ENCODE measurements at regions not wholly inside any gene's neighbourhood (a gene's known extent, or its start where the extent isn't known, plus 50 kb on each side); places are given as distances from the start of the nearest gene placed in this dataset.

DNA sequence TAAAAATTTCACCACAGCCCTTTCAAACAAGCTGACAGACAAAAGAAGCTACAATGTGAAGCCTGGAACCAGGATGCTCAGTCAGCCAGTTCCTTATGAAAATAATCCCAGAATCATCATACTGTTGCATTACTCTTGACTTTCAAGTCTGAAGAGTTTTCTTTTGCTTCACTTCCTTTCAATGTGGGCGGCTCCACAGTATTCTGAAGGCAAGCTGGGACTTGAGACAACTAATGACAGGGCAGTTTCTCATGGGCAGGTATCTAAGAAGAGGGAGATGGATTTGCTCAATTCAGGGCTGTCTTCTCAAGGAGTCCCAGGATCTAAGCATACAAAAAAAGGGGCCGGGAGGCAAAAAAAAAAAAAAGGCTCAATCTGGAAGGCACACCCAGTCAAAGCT is 173.4 kb downstream of the PAPSS1 start:
- Mint-ChIP-seq H3K4me1 (ENCODE audit: unreplicated experiment) (peaks cover 8% of the 10 kb centered on the region), H3K36me3 (ENCODE audit: low read depth, unreplicated experiment) (peaks cover 4% of the 10 kb centered on the region), H3K4me3 (ENCODE audit: unreplicated experiment) (no peak overlapping the region), H3K9me3 (ENCODE audit: unreplicated experiment) (no peaks in the 10 kb centered on the region), H3K27me3 (ENCODE audit: unreplicated experiment) (peaks cover 2% of the 10 kb centered on the region), H3K27ac (ENCODE audit: unreplicated experiment) (no peak overlapping the region)
- TF ChIP-seq, protein P1, sequence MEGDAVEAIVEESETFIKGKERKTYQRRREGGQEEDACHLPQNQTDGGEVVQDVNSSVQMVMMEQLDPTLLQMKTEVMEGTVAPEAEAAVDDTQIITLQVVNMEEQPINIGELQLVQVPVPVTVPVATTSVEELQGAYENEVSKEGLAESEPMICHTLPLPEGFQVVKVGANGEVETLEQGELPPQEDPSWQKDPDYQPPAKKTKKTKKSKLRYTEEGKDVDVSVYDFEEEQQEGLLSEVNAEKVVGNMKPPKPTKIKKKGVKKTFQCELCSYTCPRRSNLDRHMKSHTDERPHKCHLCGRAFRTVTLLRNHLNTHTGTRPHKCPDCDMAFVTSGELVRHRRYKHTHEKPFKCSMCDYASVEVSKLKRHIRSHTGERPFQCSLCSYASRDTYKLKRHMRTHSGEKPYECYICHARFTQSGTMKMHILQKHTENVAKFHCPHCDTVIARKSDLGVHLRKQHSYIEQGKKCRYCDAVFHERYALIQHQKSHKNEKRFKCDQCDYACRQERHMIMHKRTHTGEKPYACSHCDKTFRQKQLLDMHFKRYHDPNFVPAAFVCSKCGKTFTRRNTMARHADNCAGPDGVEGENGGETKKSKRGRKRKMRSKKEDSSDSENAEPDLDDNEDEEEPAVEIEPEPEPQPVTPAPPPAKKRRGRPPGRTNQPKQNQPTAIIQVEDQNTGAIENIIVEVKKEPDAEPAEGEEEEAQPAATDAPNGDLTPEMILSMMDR (IDR thresholded peaks at IDR 0.05; ENCODE audit: unreplicated experiment): no peak
- no peak for DNase-seq (ENCODE audit: low spot score)

DNA sequence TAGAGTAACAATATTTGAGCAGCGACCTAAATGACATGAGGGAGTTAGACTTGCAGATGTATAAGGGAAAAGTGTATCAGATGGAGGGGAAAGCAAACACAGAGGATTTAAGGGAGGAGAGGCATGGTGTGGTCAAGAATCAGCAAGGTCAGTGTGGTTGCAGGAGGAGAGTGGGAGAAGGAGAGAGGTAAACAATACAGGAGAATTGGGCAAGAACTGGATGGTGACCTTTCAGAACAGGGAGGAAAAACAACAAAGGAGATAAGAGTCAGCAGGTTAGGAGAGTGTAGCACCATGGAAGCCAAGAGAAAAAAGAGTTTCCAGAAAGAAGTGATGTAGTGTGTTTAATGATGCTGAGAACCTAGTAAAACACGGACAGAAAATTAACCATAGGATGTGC is 178.5 kb downstream of the PAPSS1 start:
- no peaks in the 10 kb centered on the region for H3K4me1 Mint-ChIP-seq (ENCODE audit: unreplicated experiment)
- no peak for DNase-seq (ENCODE audit: low spot score)
- no peak overlapping the region for H3K27ac Mint-ChIP-seq (ENCODE audit: unreplicated experiment)
- no peaks in the 10 kb centered on the region for H3K36me3 Mint-ChIP-seq (ENCODE audit: low read depth, unreplicated experiment)
- no peak overlapping the region for H3K4me3 Mint-ChIP-seq (ENCODE audit: unreplicated experiment)
- no peaks in the 10 kb centered on the region for H3K9me3 Mint-ChIP-seq (ENCODE audit: unreplicated experiment)
- peaks cover 2% of the 10 kb centered on the region for H3K27me3 Mint-ChIP-seq (ENCODE audit: unreplicated experiment)
- TF ChIP-seq, protein P1 (IDR thresholded peaks at IDR 0.05; ENCODE audit: unreplicated experiment): no peak

DNA sequence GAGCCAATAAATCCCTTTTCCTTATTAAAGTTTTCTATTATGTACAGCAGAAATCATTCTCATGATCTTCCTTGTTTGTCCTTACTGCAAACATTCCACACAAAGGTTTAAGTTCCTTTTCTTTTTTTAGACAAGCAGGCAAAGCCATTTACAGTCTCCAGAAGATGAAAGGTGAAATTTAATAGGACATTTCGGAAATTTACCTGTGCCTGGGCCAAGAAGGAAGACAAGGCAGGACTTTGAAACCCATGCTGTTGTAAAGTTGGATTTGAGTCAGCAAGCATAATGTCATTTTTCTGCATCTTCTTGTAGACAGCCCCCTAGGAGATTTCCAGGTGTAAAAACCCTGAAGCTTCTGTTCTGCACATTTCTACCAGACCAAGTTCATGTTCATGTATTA is 188.1 kb downstream of the PAPSS1 start:
- H3K27me3 Mint-ChIP-seq (ENCODE audit: unreplicated experiment): peaks cover 1% of the 10 kb centered on the region
- H3K4me1 Mint-ChIP-seq (ENCODE audit: unreplicated experiment): no peaks in the 10 kb centered on the region
- TF ChIP-seq, protein P1 (IDR thresholded peaks at IDR 0.05; ENCODE audit: unreplicated experiment): no peak
- no peak for DNase-seq (ENCODE audit: low spot score)
- H3K36me3 Mint-ChIP-seq (ENCODE audit: low read depth, unreplicated experiment): no peaks in the 10 kb centered on the region
- no peak overlapping the region for H3K27ac Mint-ChIP-seq (ENCODE audit: unreplicated experiment)
- H3K4me3 Mint-ChIP-seq (ENCODE audit: unreplicated experiment): no peak overlapping the region
- no peaks in the 10 kb centered on the region for H3K9me3 Mint-ChIP-seq (ENCODE audit: unreplicated experiment)

DNA sequence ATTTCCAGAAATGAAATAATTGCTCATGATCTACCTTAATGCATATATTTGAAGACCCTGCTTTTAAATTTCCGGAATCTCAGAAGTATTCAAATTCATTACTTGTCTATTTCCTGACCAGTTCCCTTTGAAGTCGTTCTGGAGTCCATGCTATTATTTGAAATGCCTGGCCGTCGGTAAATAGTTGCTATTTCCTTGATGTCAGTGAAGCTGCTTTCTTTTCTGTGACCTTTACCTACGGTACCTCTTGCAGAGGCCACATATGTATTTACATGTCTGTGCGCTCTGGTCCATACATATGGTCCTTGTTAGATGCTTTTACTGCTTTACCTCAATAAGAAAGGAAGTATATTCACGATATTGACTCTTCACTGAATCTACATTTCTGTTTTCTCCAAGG is 199.7 kb downstream of the PAPSS1 start:
- Mint-ChIP-seq H3K9me3 (ENCODE audit: unreplicated experiment) (no peaks in the 10 kb centered on the region), H3K36me3 (ENCODE audit: low read depth, unreplicated experiment) (peaks cover 8% of the 10 kb centered on the region), H3K27ac (ENCODE audit: unreplicated experiment) (peak overlapping the region; percentile 85), H3K4me1 (ENCODE audit: unreplicated experiment) (peaks cover 17% of the 10 kb centered on the region), H3K4me3 (ENCODE audit: unreplicated experiment) (no peak overlapping the region), H3K27me3 (ENCODE audit: unreplicated experiment) (no peaks in the 10 kb centered on the region)
- no peak for DNase-seq (ENCODE audit: low spot score)
- TF ChIP-seq, protein P1 (IDR thresholded peaks at IDR 0.05; ENCODE audit: unreplicated experiment): no peak

DNA sequence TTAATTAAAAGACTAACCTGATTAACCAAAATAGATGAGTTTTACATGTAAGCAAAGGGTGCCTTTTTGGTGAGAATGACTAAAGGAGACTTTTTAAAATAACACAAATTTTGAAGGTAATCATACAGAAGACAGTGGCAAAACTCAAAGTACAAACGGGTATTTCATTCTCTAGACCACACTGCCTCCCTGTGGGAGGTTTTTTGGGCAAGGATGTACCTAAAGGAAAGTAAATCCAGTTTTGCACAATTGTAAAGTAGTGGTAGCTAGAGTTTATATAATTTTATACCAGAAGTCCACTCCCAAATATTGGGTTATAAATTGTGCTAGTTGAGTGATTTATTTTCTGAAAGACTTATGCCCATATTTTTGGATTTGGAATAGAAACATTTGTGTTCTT is 201.0 kb downstream of the PAPSS1 start:
- no peaks in the 10 kb centered on the region for H3K9me3 Mint-ChIP-seq (ENCODE audit: unreplicated experiment)
- no peaks in the 10 kb centered on the region for H3K27me3 Mint-ChIP-seq (ENCODE audit: unreplicated experiment)
- TF ChIP-seq, protein P1 (IDR thresholded peaks at IDR 0.05; ENCODE audit: unreplicated experiment): no peak
- no peak overlapping the region for H3K4me3 Mint-ChIP-seq (ENCODE audit: unreplicated experiment)
- peaks cover 16% of the 10 kb centered on the region for H3K36me3 Mint-ChIP-seq (ENCODE audit: low read depth, unreplicated experiment)
- H3K27ac Mint-ChIP-seq (ENCODE audit: unreplicated experiment): no peak overlapping the region
- peak; percentile 33 for DNase-seq (ENCODE audit: low spot score)
- peaks cover 17% of the 10 kb centered on the region for H3K4me1 Mint-ChIP-seq (ENCODE audit: unreplicated experiment)

Data from endothelial cell (in vitro differentiated cells).